BE2C (cell line): ENCODE measurements at regions not wholly inside any gene's neighbourhood (a gene's known extent, or its start where the extent isn't known, plus 50 kb on each side); places are given as distances from the start of the nearest gene placed in this dataset.
"Not testable (repeated sequence)": the region's sequence is repeated elsewhere in the genome, so short reads cannot be mapped to it uniquely, and the experiment has no call there.

Source experiments
- DNase-seq: peaks from one replicate; pipeline ENCODE4 v3.0.0-alpha.2; 2020
- H3K27me3 ChIP-seq: fragments of 250-450 bp; sonication (Bioruptor Pico); 2 replicates; pipeline ENCODE4 v1.5.1; 2020; ENCODE audit warnings: mild to moderate bottlenecking
- H3K36me3 ChIP-seq: fragments of 250-450 bp; sonication (Bioruptor Pico); 2 replicates; pipeline ENCODE4 v1.5.1; 2020; ENCODE audit warnings: mild to moderate bottlenecking
- H3K4me1 ChIP-seq: fragments of 250-450 bp; sonication (Bioruptor Pico); 2 replicates; pipeline ENCODE4 v1.5.1; 2020
- H3K4me3 ChIP-seq: 2 replicates; pipeline ENCODE4 v1.5.1; 2011; ENCODE audit warnings: low read depth, low read length
- H3K9me3 ChIP-seq: fragments of 250-450 bp; sonication (Bioruptor Pico); 2 replicates; pipeline ENCODE4 v1.5.1; 2020
- TF ChIP-seq, protein P1 (sequence below): IDR thresholded peaks from 2 replicates; pipeline ENCODE4 v1.5.1; 2012; ENCODE audit warnings: mild to moderate bottlenecking, low read depth, low read length

DNA sequence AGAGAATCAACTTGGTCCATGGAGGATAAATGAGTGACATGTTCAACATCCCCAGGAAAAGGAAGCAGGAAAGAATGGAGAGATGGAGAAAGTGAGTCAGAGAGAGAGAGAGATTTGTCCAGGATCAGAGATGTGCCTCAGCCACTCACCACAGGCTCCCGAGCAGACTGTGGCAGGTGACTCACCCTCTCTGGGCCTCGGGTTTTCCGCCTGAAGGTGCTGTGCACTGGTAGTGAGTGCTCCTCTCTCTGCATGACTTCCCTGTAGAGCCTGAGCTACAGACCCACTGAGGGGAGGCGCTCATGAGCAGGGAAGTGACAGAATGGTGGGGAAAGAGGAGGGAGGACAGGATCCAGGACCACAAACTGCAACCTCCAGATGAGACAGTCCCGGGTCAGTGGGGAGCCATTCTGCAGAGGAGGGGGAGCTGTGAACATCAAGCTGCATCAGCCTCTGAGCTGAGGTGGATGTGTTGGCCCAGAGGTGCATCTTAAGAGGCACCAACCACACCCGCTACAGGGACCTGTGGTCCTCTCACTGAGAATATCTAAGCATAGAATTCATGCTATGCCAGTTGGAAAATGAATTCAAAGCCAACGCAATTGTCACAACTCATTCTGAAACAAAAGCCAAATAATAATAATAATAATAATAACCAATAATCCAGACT, 433.4 kb downstream of the BRD1 start:
- Histone ChIP-seq H3K4me3 (no peak overlapping the region), H3K4me1 (no peaks in the 10 kb centered on the region), H3K27me3 (no peaks in the 10 kb centered on the region), H3K36me3 (no peaks in the 10 kb centered on the region), H3K9me3 (no peaks in the 10 kb centered on the region; the same call in 1 of the 2 replicates)
- DNase-seq, result no peak
- TF ChIP-seq, protein P1, sequence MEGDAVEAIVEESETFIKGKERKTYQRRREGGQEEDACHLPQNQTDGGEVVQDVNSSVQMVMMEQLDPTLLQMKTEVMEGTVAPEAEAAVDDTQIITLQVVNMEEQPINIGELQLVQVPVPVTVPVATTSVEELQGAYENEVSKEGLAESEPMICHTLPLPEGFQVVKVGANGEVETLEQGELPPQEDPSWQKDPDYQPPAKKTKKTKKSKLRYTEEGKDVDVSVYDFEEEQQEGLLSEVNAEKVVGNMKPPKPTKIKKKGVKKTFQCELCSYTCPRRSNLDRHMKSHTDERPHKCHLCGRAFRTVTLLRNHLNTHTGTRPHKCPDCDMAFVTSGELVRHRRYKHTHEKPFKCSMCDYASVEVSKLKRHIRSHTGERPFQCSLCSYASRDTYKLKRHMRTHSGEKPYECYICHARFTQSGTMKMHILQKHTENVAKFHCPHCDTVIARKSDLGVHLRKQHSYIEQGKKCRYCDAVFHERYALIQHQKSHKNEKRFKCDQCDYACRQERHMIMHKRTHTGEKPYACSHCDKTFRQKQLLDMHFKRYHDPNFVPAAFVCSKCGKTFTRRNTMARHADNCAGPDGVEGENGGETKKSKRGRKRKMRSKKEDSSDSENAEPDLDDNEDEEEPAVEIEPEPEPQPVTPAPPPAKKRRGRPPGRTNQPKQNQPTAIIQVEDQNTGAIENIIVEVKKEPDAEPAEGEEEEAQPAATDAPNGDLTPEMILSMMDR, result no peak

DNA sequence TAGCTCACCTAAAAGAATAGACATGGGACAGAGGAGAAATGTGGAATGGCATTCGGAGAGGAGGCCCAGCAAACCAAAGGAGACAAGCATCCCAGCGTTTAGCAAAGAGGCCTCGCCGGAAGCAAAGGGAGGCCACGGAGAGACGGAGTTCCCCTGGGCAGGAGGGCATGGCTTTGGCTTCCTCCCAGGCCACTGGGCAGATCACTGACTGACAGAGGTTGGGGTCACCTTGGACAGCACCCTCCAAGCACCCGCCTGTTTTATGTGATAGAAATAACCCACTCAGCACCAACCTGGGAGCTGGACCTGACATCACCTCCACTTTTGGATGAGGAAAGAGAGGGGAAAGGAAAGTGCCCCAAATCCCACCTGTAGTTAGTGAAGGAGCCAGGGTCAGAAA, 434.1 kb downstream of the BRD1 start:
- Histone ChIP-seq H3K36me3 (no peaks in the 10 kb centered on the region), H3K4me3 (no peak overlapping the region), H3K27me3 (no peaks in the 10 kb centered on the region), H3K4me1 (no peaks in the 10 kb centered on the region), H3K9me3 (no peaks in the 10 kb centered on the region; the same call in 1 of the 2 replicates)
- DNase-seq, result no peak
- TF ChIP-seq, protein P1, result no peak

DNA sequence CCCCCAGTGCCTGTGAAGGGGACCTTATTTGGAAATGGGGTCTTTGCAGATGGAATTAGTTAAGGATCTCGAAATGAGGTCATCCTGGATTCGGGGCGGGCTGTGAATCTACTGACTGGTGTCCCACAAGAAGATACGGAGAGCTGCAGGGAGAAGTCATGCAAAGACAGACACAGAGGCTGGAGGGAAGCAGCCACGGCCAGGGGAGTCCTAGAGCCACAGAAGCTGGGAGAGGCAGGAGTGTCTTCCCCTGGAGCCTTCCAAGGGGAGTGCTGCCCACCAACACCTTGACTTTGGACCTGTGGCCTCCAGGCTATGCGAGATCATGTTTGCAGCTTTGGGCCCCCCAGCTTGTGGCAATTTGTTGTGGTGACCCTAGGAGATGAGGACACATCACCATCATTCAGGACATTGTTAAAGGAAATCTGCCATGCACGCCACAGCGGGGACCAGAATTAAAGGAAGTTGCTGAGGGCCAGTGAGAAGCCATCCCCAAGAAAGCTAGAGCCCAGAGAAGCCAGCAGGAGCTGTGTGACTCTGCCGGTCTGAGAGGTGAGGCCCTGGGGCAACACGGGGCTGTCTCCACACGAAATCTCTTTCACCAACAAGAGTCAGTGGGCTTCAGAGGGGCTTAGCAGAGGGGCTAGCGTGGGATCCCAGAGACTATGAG, 434.7 kb downstream of the BRD1 start:
- TF ChIP-seq, protein P1, result no peak
- no peaks in the 10 kb centered on the region for H3K27me3 ChIP-seq
- H3K9me3 ChIP-seq, result no peaks in the 10 kb centered on the region; the same call in 1 of the 2 replicates
- DNase-seq, result no peak
- no peak overlapping the region for H3K4me3 ChIP-seq
- H3K36me3 ChIP-seq, result no peaks in the 10 kb centered on the region
- no peaks in the 10 kb centered on the region for H3K4me1 ChIP-seq

DNA sequence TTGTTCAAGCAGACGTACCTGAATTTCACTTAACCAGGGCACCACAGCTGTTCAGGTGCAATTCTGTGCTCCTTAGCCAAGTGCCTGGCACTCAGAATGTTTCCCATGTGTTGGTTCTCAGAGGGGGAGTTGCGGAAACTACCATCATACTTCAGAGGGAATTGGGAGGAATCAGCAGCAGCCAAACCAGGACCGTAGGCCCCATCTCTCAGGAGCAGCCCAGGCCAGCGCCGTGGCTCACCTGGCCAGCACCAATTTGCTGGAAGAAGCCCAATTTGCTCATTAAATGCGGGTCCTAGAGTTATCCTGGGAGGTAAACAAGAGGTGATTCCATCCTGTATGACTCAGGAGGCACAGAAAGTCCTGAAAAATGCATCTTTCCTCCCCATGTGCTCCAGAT, 435.4 kb downstream of the BRD1 start:
- no peaks in the 10 kb centered on the region for H3K27me3 ChIP-seq
- TF ChIP-seq, protein P1, result no peak

DNA sequence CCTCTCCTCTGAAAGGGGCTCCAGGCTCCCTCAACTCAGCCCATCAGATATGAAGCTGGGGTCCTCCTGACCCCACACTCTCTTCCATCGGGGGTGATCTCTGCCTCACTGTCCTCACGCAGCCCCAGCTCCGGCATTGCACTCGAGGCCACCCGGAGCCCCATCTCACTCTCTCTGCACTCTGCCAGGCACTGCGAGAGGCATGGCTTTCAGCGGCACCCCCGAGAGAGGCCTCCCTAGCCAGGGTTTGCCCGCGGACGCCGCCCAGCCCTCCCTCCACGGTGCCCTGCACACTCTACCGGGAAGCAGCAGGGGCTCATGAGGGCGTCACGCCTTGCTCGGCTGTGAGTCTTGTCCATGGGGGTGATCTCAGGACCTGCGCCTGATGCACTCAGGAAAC, 436.2 kb downstream of the BRD1 start:
- TF ChIP-seq, protein P1, result no peak
- H3K27me3 ChIP-seq, result no peaks in the 10 kb centered on the region
- no peak overlapping the region for H3K4me3 ChIP-seq
- H3K36me3 ChIP-seq, result no peaks in the 10 kb centered on the region
- H3K4me1 ChIP-seq, result no peaks in the 10 kb centered on the region
- no peaks in the 10 kb centered on the region; the same call in 1 of the 2 replicates for H3K9me3 ChIP-seq
- DNase-seq, result no peak

More for the DNA sequence above, 435.4 kb downstream of the BRD1 start:
- H3K36me3 ChIP-seq, result no peaks in the 10 kb centered on the region
- H3K9me3 ChIP-seq, result no peaks in the 10 kb centered on the region; the same call in 1 of the 2 replicates
- H3K4me3 ChIP-seq, result no peak overlapping the region
- no peak for DNase-seq
- H3K4me1 ChIP-seq, result no peaks in the 10 kb centered on the region

DNA sequence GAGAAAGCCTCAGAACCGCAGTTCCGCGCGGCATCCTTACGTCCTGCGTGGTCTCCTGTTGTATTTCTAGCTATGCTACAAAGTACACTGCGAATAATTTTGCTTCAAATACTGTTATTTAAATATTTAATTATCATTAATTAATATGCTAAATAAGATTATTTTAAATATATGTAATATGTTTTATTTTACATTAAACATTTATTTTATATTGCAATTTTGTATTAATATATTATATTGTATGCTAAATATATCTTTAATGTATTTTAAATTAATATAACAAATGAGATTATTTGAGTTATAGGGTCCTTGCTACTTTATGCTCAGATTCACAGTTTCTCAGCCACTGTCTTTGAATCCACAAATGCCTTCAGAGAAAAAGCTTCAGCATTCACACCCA, 436.7 kb downstream of the BRD1 start:
- H3K36me3 ChIP-seq, result no peaks in the 10 kb centered on the region
- TF ChIP-seq, protein P1, result no peak
- no peaks in the 10 kb centered on the region for H3K4me1 ChIP-seq
- DNase-seq, result no peak
- H3K4me3 ChIP-seq, result no peak overlapping the region
- no peaks in the 10 kb centered on the region; the same call in 1 of the 2 replicates for H3K9me3 ChIP-seq
- no peaks in the 10 kb centered on the region for H3K27me3 ChIP-seq

DNA sequence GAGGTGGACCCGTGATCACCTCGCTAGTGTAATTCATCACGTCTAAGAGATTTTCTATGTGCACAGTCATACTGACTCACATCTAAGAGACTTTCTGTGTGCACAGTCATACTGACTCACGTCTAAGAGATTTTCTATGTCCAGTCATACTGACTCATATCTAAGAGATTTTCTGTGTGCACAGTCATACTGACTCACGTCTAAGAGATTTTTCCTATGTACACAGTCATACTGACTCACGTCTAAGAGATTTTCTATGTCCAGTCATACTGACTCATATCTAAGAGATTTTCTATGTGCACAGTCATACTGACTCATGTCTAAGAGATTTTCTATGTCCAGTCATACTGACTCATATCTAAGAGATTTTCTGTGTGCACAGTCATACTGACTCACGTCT, 443.8 kb downstream of the BRD1 start:
- not testable (repeated sequence) for DNase-seq, H3K27me3 ChIP-seq, H3K36me3 ChIP-seq, H3K9me3 ChIP-seq, H3K4me1 ChIP-seq, H3K4me3 ChIP-seq
